ENCODE measurements at regions not wholly inside any gene's neighbourhood (a gene's known extent, or its start where the extent isn't known, plus 50 kb on each side); places are given as distances from the start of the nearest gene placed in this dataset.

DNA sequence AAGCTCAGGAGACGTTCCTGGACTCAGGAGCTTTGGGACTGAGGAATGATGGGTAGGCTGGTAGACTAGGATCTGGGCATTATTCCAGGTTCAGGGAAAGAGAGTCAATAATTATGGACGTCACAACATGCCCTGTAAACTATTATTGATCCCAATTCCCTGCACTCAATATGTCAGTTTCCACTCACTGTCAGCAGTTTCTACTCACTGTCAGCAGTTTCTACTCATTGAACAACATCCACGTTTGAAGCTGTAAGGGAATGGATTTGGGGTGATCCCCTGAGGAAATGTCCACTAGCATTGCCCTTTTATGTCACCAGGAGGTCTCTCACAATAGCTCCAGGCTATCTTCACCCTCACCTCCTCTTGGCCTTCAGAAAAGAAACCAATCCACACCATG is 1268.6 kb downstream of the TYW1 start:
- ChIA-PET POLR2A (no interaction called here), CTCF (no interaction called here)
- no peak overlapping the region for H3K4me3 ChIP-seq (ENCODE audit: low read depth, low read length)
- no peak for DNase-seq (ENCODE audit: low read depth, low spot score)
- TF ChIP-seq, protein P1, sequence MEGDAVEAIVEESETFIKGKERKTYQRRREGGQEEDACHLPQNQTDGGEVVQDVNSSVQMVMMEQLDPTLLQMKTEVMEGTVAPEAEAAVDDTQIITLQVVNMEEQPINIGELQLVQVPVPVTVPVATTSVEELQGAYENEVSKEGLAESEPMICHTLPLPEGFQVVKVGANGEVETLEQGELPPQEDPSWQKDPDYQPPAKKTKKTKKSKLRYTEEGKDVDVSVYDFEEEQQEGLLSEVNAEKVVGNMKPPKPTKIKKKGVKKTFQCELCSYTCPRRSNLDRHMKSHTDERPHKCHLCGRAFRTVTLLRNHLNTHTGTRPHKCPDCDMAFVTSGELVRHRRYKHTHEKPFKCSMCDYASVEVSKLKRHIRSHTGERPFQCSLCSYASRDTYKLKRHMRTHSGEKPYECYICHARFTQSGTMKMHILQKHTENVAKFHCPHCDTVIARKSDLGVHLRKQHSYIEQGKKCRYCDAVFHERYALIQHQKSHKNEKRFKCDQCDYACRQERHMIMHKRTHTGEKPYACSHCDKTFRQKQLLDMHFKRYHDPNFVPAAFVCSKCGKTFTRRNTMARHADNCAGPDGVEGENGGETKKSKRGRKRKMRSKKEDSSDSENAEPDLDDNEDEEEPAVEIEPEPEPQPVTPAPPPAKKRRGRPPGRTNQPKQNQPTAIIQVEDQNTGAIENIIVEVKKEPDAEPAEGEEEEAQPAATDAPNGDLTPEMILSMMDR (IDR thresholded peaks at IDR 0.05; ENCODE audit: insufficient read depth, low read length, missing control alignments): no peak

DNA sequence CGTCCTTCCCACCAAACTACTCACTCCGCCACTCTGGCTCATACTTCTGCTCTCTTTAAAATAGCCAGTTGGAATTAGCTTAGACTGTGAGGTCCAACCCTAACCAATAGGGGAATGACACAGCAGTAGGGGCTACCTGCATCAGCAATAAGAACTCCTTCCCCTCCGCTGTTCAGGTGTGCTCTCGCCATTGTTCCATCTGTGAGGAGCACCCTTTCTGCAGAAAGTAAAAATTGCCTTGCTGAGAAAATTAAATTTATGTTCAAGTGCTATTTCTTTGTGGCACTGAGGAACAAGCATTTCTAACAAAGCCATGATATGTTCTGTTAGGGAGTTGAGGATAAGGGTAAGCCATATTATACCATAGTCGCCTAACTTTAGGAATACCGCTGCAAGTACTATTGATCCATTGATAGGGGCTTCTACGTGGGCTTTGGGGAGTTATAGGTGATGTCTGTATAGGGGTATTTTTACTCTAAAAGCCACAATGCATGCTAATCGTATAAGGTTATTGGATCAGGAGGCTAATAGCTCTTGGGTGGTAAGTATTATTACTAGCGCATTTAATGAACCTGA is 1269.5 kb downstream of the TYW1 start:
- no peak overlapping the region for H3K4me3 ChIP-seq (ENCODE audit: low read depth, low read length)
- DNase-seq (ENCODE audit: low read depth, low spot score): no peak
- TF ChIP-seq, protein P1 (IDR thresholded peaks at IDR 0.05; ENCODE audit: insufficient read depth, low read length, missing control alignments): no peak
- ChIA-PET CTCF (no interaction called here), POLR2A (no interaction called here)

DNA sequence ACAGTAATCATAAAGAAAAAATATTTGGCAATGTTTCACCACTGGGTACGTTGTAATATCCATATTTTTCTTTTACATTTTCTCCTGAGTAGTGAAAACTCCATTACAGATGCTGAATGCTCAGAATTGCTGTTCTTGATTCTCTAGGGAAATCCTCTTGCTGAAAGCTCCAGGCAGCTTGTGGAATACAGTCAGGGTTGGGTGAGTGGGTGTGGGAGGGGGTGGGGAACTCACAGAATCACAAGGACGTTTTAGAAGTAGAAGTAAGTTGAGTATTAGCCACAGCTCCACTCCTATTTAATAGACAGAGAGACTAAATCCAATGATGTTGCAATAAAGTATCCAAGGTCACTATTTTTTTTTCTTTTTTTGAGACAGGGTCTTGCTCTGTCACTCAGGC is 1270.9 kb downstream of the TYW1 start:
- DNase-seq (ENCODE audit: low read depth, low spot score): no peak
- H3K4me3 ChIP-seq (ENCODE audit: low read depth, low read length): no peak overlapping the region
- CTCF ChIA-PET: no interaction called here
- POLR2A ChIA-PET: no interaction called here
- TF ChIP-seq, protein P1 (IDR thresholded peaks at IDR 0.05; ENCODE audit: insufficient read depth, low read length, missing control alignments): no peak

DNA sequence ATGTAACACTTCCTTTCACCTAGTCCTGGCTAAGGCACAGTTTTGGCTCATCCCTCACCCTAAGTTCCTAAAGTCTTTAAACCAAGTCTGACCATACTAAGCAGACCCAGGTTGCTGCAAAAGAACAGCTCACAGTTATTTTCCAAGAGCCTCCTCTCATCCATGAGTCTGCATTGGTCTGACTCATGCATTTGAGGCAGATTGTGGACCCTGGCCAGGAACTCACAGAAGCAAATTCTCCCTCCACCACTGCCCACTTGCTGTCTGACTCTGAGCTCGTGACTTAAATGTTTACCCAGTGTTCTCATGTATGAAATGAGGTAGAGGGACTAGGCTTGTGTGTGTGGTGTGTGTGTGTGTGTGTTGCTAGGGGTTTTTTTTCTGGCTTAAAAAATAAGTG is 1272.8 kb downstream of the TYW1 start:
- DNase-seq (ENCODE audit: low read depth, low spot score): peak; percentile 74
- ChIA-PET POLR2A (no interaction called here), CTCF (no interaction called here)
- H3K4me3 ChIP-seq (ENCODE audit: low read depth, low read length): no peak overlapping the region
- TF ChIP-seq, protein P1 (IDR thresholded peaks at IDR 0.05; ENCODE audit: insufficient read depth, low read length, missing control alignments): no peak

DNA sequence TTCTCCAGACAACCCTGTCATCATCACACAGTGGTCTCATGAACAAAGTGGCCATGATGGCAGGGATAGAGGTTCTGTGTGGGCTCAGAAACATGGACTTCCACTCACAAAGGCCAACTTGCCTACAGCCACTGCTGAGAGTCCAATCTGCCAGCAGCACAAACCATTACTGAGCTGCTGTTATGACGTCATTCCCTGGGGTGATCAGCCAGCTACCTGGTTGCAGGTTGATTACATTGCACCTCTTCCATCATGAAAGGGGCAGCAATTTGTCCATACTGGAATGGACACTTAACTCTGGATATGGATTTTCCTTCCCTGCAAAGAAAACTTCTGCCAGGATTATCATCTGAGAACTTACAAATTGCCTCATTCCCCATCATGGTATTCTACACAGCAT is 1275.9 kb downstream of the TYW1 start:
- no peak overlapping the region for H3K4me3 ChIP-seq (ENCODE audit: low read depth, low read length)
- POLR2A ChIA-PET: no interaction called here
- TF ChIP-seq, protein P1 (IDR thresholded peaks at IDR 0.05; ENCODE audit: insufficient read depth, low read length, missing control alignments): no peak
- DNase-seq (ENCODE audit: low read depth, low spot score): no peak
- CTCF ChIA-PET: no interaction called here

DNA sequence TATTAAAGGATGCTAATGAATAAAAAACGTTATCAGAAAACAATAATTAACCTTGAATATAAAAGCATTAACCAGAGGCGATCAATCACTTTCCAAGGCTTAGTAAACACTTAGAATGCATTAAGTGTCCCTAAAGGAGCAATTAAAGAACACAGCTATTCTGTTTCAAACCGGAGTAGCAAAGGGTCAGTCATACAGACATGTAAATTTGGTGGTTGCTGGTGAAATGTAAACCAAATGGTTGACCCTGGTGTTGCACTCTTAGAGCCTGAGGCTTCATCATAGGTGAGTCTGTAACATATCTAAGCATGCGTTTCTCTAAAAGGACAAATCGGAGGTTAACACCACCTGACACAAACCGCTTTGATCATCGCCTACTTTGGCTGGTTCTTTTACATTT is 1280.1 kb downstream of the TYW1 start:
- no peak for DNase-seq (ENCODE audit: low read depth, low spot score)

More for the DNA sequence above, 1280.1 kb downstream of the TYW1 start:
- TF ChIP-seq, protein P1 (IDR thresholded peaks at IDR 0.05; ENCODE audit: insufficient read depth, low read length, missing control alignments): no peak
- no peak overlapping the region for H3K4me3 ChIP-seq (ENCODE audit: low read depth, low read length)
- CTCF ChIA-PET: no interaction called here
- POLR2A ChIA-PET: no interaction called here
